ENCODE measurements at regions not wholly inside any gene's neighbourhood (a gene's known extent, or its start where the extent isn't known, plus 50 kb on each side); places are given as distances from the start of the nearest gene placed in this dataset.

DNA sequence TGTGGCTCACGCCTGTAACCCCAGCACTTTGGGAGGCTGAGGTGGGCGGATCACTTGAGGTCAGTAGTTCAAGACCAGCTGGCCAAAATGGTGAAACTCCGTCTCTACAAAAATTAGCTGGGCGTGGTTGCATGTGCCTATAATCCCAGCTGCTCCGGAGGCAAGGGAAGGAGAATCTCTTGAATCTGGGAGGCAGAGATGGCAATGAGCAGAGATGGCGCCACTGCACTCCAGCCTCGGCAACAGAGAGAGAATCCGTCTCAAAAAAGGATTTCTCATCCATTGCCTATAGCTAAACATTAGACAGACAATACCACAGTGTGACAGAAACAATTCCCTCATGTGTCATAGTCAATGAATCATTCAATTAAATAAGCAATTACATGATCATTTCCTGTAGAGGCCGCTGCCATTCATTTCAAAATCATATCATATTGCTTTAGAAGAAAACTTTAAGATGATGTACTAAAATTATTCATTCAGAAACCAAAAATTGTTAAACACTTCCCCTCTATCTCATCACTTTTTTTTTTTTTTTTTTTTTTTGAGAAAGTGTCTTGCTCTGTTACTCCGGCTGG lies 69.5 kb upstream of the TGIF1 start:
- no peak overlapping the region for H3K4me3 ChIP-seq (ENCODE audit: low read depth, low read length)
- TF ChIP-seq, protein P1, sequence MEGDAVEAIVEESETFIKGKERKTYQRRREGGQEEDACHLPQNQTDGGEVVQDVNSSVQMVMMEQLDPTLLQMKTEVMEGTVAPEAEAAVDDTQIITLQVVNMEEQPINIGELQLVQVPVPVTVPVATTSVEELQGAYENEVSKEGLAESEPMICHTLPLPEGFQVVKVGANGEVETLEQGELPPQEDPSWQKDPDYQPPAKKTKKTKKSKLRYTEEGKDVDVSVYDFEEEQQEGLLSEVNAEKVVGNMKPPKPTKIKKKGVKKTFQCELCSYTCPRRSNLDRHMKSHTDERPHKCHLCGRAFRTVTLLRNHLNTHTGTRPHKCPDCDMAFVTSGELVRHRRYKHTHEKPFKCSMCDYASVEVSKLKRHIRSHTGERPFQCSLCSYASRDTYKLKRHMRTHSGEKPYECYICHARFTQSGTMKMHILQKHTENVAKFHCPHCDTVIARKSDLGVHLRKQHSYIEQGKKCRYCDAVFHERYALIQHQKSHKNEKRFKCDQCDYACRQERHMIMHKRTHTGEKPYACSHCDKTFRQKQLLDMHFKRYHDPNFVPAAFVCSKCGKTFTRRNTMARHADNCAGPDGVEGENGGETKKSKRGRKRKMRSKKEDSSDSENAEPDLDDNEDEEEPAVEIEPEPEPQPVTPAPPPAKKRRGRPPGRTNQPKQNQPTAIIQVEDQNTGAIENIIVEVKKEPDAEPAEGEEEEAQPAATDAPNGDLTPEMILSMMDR (IDR thresholded peaks at IDR 0.05; ENCODE audit: insufficient read depth, low read length): peak; percentile 35
- DNase-seq (ENCODE audit: low read depth): peak; percentile 78

DNA sequence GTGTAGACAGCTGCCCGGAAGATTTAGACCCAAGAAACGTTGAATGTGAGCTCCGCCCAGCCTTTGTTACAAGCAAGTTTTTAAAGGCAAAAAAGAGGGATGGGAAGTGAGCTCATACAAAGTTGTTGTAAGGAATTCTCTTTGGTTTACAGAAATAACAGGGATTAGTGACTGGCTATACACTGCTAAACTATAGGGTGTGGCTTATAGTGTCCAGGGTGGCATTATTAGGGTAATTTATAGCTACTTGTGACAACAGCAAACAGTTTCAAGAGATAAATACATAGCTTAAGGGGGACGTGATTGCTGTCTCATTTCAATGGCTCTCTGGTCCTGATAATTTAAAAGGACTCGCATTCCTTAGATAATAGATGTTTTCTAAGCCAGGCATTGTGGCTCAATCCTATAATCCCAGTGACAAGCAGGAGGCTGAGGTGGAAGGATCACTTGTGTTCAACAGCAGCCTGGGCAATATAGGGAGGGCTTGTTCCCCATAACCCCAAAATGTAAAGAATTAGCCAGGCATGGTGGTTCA lies 66.5 kb upstream of the TGIF1 start:
- TF ChIP-seq, protein P1 (IDR thresholded peaks at IDR 0.05; ENCODE audit: insufficient read depth, low read length): no peak
- H3K4me3 ChIP-seq (ENCODE audit: low read depth, low read length): no peak overlapping the region
- peak; percentile 52 for DNase-seq (ENCODE audit: low read depth)

DNA sequence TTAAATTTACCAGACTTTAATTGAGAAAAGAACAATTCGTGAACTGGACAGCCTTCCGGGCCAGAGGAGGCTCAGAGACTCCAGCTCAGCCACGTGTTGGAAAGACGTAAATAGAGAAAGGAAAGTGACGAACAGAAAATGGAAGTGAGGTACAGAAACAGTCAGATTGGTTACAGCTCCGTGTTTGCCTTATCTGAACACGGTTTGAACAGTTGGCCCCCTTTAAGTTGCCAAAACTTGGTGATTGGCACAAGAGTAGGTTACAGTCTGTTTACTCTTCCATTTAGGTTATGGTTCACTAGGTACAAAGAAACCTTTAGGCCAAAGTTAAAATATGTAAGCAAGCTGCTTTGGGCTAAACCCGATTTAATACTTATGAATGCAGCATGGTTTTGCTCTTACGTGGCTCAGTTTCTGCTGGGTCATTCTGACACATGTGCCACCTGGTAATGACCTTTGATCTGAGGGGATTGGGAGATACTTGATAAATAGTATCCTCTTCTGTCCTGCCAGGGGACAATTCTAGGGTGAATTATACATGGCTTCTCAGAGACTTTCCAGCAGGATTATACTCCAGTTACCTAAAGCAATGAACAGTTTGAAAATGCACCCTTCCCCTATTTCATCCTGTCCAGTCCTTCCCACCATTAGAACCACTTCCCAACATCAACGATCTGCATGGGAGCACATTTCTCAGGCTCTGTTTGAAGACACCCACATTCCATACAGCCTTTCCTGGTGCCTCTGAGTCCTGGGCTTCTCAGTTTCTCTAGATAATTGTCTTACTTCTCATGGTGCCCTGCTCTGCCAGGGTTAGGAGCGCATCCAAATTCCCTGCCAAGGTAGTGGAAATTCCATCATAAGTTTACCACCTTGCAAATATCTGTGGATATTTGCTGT lies 65.1 kb upstream of the TGIF1 start:
- DNase-seq (ENCODE audit: low read depth): no peak
- H3K4me3 ChIP-seq (ENCODE audit: low read depth, low read length): no peak overlapping the region
- TF ChIP-seq, protein P1 (IDR thresholded peaks at IDR 0.05; ENCODE audit: insufficient read depth, low read length): no peak

DNA sequence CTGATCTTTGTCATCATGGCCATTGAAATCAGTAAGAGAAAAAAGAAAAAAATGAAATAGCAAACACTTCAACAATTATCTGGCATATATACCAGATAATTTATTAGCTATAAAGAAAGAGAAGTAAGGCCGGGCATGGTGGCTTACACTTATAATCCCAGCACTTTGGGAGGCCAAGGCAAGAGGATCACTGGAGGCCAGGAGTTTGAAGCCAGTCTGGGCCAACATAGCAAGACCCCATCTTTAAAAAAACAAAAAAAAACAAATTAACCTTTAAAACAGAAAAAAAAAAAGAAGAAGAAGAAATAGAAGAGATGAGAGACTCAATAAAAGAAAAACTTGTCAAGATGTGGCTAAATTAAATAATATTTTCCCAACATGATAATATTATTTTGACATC lies 61.6 kb upstream of the TGIF1 start:
- H3K4me3 ChIP-seq (ENCODE audit: low read depth, low read length): no peak overlapping the region
- TF ChIP-seq, protein P1 (IDR thresholded peaks at IDR 0.05; ENCODE audit: insufficient read depth, low read length): no peak
- no peak for DNase-seq (ENCODE audit: low read depth)

DNA sequence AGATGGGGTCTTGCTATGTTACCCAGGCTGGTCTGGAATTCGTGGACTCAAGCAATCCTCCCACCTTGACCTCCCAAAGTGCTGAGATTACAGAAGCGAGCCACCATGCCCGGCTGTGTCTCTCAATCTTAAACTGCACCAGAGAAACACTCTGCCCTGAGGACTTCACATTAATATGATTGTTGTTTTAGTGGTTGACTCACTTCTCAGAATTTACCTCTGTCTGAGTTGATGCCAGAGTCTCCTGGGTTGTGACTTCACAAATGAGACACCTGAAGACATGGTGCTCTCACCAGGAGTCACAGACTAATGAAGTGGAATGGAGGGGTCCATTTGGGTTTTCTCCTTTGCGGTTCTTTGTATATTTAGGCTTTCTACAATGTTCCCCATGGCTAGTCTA lies 61.0 kb upstream of the TGIF1 start:
- no peak for DNase-seq (ENCODE audit: low read depth)
- TF ChIP-seq, protein P1 (IDR thresholded peaks at IDR 0.05; ENCODE audit: insufficient read depth, low read length): no peak
- no peak overlapping the region for H3K4me3 ChIP-seq (ENCODE audit: low read depth, low read length)

- H3K4me3 ChIP-seq (ENCODE audit: low read depth, low read length): no peak overlapping the region
- no peak for DNase-seq (ENCODE audit: low read depth)
- TF ChIP-seq, protein P1 (IDR thresholded peaks at IDR 0.05; ENCODE audit: insufficient read depth, low read length): no peak
Observed at GRCh38 chr18:3389977-3390376, 60.0 kb upstream of the TGIF1 start.
